ENCODE measurements at regions not wholly inside any gene's neighbourhood (a gene's known extent, or its start where the extent isn't known, plus 50 kb on each side); places are given as distances from the start of the nearest gene placed in this dataset.

DNA sequence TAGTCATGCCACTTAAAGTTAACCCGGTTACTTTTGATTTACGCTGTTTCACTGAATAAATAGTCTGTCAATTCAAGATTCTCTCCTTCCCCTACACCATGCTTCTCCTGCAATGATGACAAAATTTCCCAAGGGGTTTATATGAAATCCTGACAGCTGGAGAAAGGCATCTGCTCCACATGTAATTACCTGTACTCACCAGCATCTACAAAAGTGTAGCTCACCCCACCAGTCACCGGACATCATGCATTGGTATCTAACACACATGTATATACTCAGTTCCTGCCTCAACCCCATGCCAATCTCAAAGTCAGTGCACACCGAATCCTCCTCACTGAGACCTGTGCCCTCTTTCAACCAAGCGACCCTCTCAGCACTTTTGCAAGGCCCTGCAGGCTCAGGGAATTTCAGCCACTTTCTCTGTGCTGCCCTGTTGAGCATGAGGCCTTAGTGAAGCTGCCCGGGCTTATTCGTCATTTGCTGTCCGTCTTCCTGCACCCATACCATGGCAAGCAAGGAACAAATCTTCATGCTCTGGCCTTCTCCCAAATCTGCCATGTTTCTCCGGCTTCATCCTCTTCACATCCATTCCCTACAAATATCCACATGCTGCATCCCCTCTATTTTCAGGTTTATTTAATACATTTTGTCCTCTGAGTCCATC is 131.6 kb downstream of the SEC23A start:
- Histone ChIP-seq H4K91ac (ENCODE audit: insufficient read depth, low read depth, low read length) (no peak overlapping the region), H3K9me3 (ENCODE audit: control insufficient read depth, insufficient read depth, low read length) (no peaks in the 10 kb centered on the region), H4K8ac (ENCODE audit: low read depth in 2 of 2, low read length in 2 of 2) (no peak overlapping the region), H4K20me1 (ENCODE audit: insufficient read depth, low read length) (no peaks in the 10 kb centered on the region), H3K36me3 (ENCODE audit: control insufficient read depth, insufficient read depth, low read length) (no peaks in the 10 kb centered on the region), H3K4me3 (ENCODE audit: insufficient read depth, low read depth, low read length) (no peak overlapping the region), H2BK120ac (ENCODE audit: low read depth, low read length) (no peak overlapping the region), H2AK5ac (ENCODE audit: low read depth, low read length) (no peak overlapping the region), H3K14ac (replicated peaks; ENCODE audit: low read depth, low read length) (no peak overlapping the region), H3K9me1 (ENCODE audit: insufficient read depth, low read length) (no peaks in the 10 kb centered on the region), H2BK20ac (ENCODE audit: low read depth, low read length) (no peak overlapping the region), H4K5ac (ENCODE audit: low read depth, low read length) (no peak overlapping the region), H2BK15ac (ENCODE audit: low read depth, low read length) (no peak overlapping the region), H3K4ac (ENCODE audit: low read depth, low read length) (no peak overlapping the region), H3K56ac (ENCODE audit: extremely low read depth, insufficient read depth, low read length) (no peak overlapping the region), H2AFZ (replicated peaks; ENCODE audit: low read length, poor library complexity) (no peak overlapping the region), H3K9ac (ENCODE audit: low read depth, low read length) (no peak overlapping the region), H3K27me3 (ENCODE audit: control insufficient read depth, insufficient read depth, low read length) (no peaks in the 10 kb centered on the region), H3K79me1 (ENCODE audit: low read depth in 1 of 2, low read length in 2 of 2) (no peaks in the 10 kb centered on the region), H3K23ac (ENCODE audit: low read depth, low read length) (no peak overlapping the region), H3K4me1 (ENCODE audit: control insufficient read depth, insufficient read depth, low read length) (no peaks in the 10 kb centered on the region), H2BK5ac (ENCODE audit: low read depth, low read length, poor library complexity, severe bottlenecking) (no peak overlapping the region), H3K4me2 (ENCODE audit: low read depth, low read length) (no peak overlapping the region), H2AK9ac (replicated peaks; ENCODE audit: low read depth, low read length, poor library complexity) (no peak overlapping the region), H3K18ac (ENCODE audit: low read depth, low read length) (no peak overlapping the region), H3K27ac (ENCODE audit: insufficient read depth, low read length) (no peak overlapping the region)
- in situ Hi-C loops (cut with MboI; ENCODE audit: low sequenced_read_pairs): no loop called here
- ChIA-PET POLR2A (ENCODE audit: unreplicated experiment) (no interaction called here), CTCF (interaction anchor here (0.6 kb wide), 1 partner anchor 433 kb away, joined by 4 read pairs; no protein-coding TSS in a partner anchor)
- TF ChIP-seq, protein P1, sequence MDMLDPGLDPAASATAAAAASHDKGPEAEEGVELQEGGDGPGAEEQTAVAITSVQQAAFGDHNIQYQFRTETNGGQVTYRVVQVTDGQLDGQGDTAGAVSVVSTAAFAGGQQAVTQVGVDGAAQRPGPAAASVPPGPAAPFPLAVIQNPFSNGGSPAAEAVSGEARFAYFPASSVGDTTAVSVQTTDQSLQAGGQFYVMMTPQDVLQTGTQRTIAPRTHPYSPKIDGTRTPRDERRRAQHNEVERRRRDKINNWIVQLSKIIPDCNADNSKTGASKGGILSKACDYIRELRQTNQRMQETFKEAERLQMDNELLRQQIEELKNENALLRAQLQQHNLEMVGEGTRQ (IDR thresholded peaks at IDR 0.05; ENCODE audit: low read depth, low read length): no peak
- TF ChIP-seq RCOR1 (IDR thresholded peaks at IDR 0.05; ENCODE audit: insufficient replicate concordance, low read length) (no peak), SMC3 (IDR thresholded peaks at IDR 0.05; ENCODE audit: low read depth, low read length) (no peak), BHLHE40 (IDR thresholded peaks at IDR 0.05; ENCODE audit: low read depth, low read length) (no peak), MAFK (IDR thresholded peaks at IDR 0.05; ENCODE audit: low read depth, low read length) (no peak), MXI1 (IDR thresholded peaks at IDR 0.05; ENCODE audit: borderline replicate concordance, low read depth, low read length) (no peak), CEBPB (IDR thresholded peaks at IDR 0.05; ENCODE audit: low read depth, low read length) (no peak), MAZ (IDR thresholded peaks at IDR 0.05; ENCODE audit: borderline replicate concordance, low read depth, low read length) (no peak), NFE2L2 (IDR thresholded peaks at IDR 0.05; ENCODE audit: low read depth, low read length) (no peak), RAD21 (IDR thresholded peaks at IDR 0.05; ENCODE audit: low read length) (no peak), FOS (IDR thresholded peaks at IDR 0.05; ENCODE audit: low read depth, low read length) (no peak), RFX5 (IDR thresholded peaks at IDR 0.05; ENCODE audit: low read depth, low read length) (no peak), CHD1 (IDR thresholded peaks at IDR 0.05; ENCODE audit: low read depth, low read length) (no peak), POLR2A (IDR thresholded peaks at IDR 0.05; ENCODE audit: low read depth, low read length) (no peak)
- TF ChIP-seq, protein P2, sequence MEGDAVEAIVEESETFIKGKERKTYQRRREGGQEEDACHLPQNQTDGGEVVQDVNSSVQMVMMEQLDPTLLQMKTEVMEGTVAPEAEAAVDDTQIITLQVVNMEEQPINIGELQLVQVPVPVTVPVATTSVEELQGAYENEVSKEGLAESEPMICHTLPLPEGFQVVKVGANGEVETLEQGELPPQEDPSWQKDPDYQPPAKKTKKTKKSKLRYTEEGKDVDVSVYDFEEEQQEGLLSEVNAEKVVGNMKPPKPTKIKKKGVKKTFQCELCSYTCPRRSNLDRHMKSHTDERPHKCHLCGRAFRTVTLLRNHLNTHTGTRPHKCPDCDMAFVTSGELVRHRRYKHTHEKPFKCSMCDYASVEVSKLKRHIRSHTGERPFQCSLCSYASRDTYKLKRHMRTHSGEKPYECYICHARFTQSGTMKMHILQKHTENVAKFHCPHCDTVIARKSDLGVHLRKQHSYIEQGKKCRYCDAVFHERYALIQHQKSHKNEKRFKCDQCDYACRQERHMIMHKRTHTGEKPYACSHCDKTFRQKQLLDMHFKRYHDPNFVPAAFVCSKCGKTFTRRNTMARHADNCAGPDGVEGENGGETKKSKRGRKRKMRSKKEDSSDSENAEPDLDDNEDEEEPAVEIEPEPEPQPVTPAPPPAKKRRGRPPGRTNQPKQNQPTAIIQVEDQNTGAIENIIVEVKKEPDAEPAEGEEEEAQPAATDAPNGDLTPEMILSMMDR (conservative IDR thresholded peaks at IDR 0.05; ENCODE audit: low read depth, low read length): no peak
- TF ChIP-seq, protein P3, sequence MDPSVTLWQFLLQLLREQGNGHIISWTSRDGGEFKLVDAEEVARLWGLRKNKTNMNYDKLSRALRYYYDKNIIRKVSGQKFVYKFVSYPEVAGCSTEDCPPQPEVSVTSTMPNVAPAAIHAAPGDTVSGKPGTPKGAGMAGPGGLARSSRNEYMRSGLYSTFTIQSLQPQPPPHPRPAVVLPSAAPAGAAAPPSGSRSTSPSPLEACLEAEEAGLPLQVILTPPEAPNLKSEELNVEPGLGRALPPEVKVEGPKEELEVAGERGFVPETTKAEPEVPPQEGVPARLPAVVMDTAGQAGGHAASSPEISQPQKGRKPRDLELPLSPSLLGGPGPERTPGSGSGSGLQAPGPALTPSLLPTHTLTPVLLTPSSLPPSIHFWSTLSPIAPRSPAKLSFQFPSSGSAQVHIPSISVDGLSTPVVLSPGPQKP (IDR thresholded peaks at IDR 0.05; ENCODE audit: borderline replicate concordance, low read depth, low read length): no peak
- intact Hi-C loops (cut with micrococcal nuclease): no loop called here
- dilution Hi-C loops (cut with HindIII; ENCODE audit: low sequenced_read_pairs, unreplicated experiment): no loop called here
- 58% methylated on average over 4 of the region's 9 CpGs; no CpG with 5 or more reads in 1 of the 2 experiments for WGBS, 2 experiments (ENCODE audit: extremely low coverage in 2 of 2, insufficient read length in 1 of 2)
- no TSS peak for BruUV-seq (replicated peaks)
- ATAC-seq (ENCODE audit: low read depth) (no peak), DNase-seq (no peak)
